ENCODE measurements at regions not wholly inside any gene's neighbourhood (a gene's known extent, or its start where the extent isn't known, plus 50 kb on each side); places are given as distances from the start of the nearest gene placed in this dataset.
"Not testable (repeated sequence)": the region's sequence is repeated elsewhere in the genome, so short reads cannot be mapped to it uniquely, and the experiment has no call there.

GRCh38 chr5:27769748-27770402 lies 731.5 kb upstream of the CDH9 start:
- DNase-seq (ENCODE audit: low read depth), result no peak
- TF ChIP-seq CTCF (IDR thresholded peaks at IDR 0.05; ENCODE audit: control insufficient read depth, insufficient read depth, low read depth, low read length, missing control alignments), result no peak
- no peak overlapping the region for H3K4me3 ChIP-seq (ENCODE audit: control insufficient read depth, low read depth, low read length)

GRCh38 chr5:27748847-27749246 lies 710.5 kb upstream of the CDH9 start:
- no peak overlapping the region for H3K4me3 ChIP-seq (ENCODE audit: control insufficient read depth, low read depth, low read length)
- TF ChIP-seq CTCF (IDR thresholded peaks at IDR 0.05; ENCODE audit: control insufficient read depth, insufficient read depth, low read depth, low read length, missing control alignments), result no peak
- no peak for DNase-seq (ENCODE audit: low read depth)

- not testable (repeated sequence) for H3K4me3 ChIP-seq (ENCODE audit: control insufficient read depth, low read depth, low read length); DNase-seq (ENCODE audit: low read depth)
These were observed 705.1 kb upstream of the CDH9 start for GRCh38 chr5:27743383-27743979.

- no peak for DNase-seq (ENCODE audit: low read depth)
- TF ChIP-seq CTCF (IDR thresholded peaks at IDR 0.05; ENCODE audit: control insufficient read depth, insufficient read depth, low read depth, low read length, missing control alignments), result no peak
- no peak overlapping the region for H3K4me3 ChIP-seq (ENCODE audit: control insufficient read depth, low read depth, low read length)
These were observed 704.4 kb upstream of the CDH9 start for GRCh38 chr5:27742805-27743204.

- TF ChIP-seq CTCF (IDR thresholded peaks at IDR 0.05; ENCODE audit: control insufficient read depth, insufficient read depth, low read depth, low read length, missing control alignments), result no peak
- DNase-seq (ENCODE audit: low read depth), result no peak
- H3K4me3 ChIP-seq (ENCODE audit: control insufficient read depth, low read depth, low read length), result no peak overlapping the region
These were observed 696.5 kb upstream of the CDH9 start for GRCh38 chr5:27734838-27735237.

- H3K4me3 ChIP-seq (ENCODE audit: control insufficient read depth, low read depth, low read length), result no peak overlapping the region
- TF ChIP-seq CTCF (IDR thresholded peaks at IDR 0.05; ENCODE audit: control insufficient read depth, insufficient read depth, low read depth, low read length, missing control alignments), result no peak
- no peak for DNase-seq (ENCODE audit: low read depth)
These were observed 694.9 kb upstream of the CDH9 start for GRCh38 chr5:27733237-27733636.

GRCh38 chr5:27727254-27727653 lies 688.9 kb upstream of the CDH9 start:
- H3K4me3 ChIP-seq (ENCODE audit: control insufficient read depth, low read depth, low read length), result no peak overlapping the region
- DNase-seq (ENCODE audit: low read depth), result no peak
- TF ChIP-seq CTCF (IDR thresholded peaks at IDR 0.05; ENCODE audit: control insufficient read depth, insufficient read depth, low read depth, low read length, missing control alignments), result no peak

All from AG09309 (cell line).